ENCODE measurements at regions not wholly inside any gene's neighbourhood (a gene's known extent, or its start where the extent isn't known, plus 50 kb on each side); places are given as distances from the start of the nearest gene placed in this dataset.

- Mint-ChIP-seq H3K27ac (no peak overlapping the region), H3K9me3 (peaks cover 0 to 2% (median 1%) of the 10 kb centered on the region in 7 donors), H3K27me3 (ENCODE audit: low read depth in 3 of 3) (peaks cover 0 to 3% (median 1%) of the 10 kb centered on the region in 3 donors), H3K4me3 (no peak overlapping the region), H3K36me3 (no peaks in the 10 kb centered on the region), H3K4me1 (no peaks in the 10 kb centered on the region)
- Histone ChIP-seq H4K20me1 (ENCODE audit: insufficient read depth, low read length) (no peaks in the 10 kb centered on the region), H3K27me3 (ENCODE audit: control insufficient read depth in 2 of 2, insufficient read depth in 2 of 2, low read length in 2 of 2) (peaks cover 0 to 2% of the 10 kb centered on the region in 2 donors), H3K4me1 (ENCODE audit: control insufficient read depth in 1 of 2, insufficient read depth in 2 of 2, low read length in 2 of 2) (no peaks in the 10 kb centered on the region), H3K4me2 (replicated peaks; ENCODE audit: extremely low read depth, low read length, poor library complexity, severe bottlenecking) (no peak overlapping the region), H3K9ac (ENCODE audit: insufficient read depth, low read length, poor library complexity, severe bottlenecking) (no peak overlapping the region), H2AFZ (ENCODE audit: insufficient read depth, low read depth, low read length, poor library complexity, severe bottlenecking) (no peak overlapping the region), H3K4me3 (replicated peaks in 1 of 3; ENCODE audit: low read depth in 2 of 3, low read length in 3 of 3) (no peak overlapping the region), H3K79me2 (ENCODE audit: insufficient read depth, low read length) (no peaks in the 10 kb centered on the region), H3K36me3 (replicated peaks in 1 of 2; ENCODE audit: control insufficient read depth in 1 of 2, insufficient read depth in 2 of 2, low read length in 2 of 2) (no peaks in the 10 kb centered on the region), H3K9me3 (replicated peaks in 1 of 2; ENCODE audit: control insufficient read depth in 1 of 2, insufficient read depth in 1 of 2, low read length in 2 of 2) (no peaks in the 10 kb centered on the region), H3K27ac (ENCODE audit: low read depth in 1 of 2, low read length in 2 of 2) (no peak overlapping the region)
- no CpG with 5 or more reads among the region's 4 CpGs for WGBS (ENCODE audit: insufficient coverage)
- no peak for TF ChIP-seq CTCF (IDR thresholded peaks at IDR 0.05)
- no peak for DNase-seq
- intact Hi-C loops (cut with micrococcal nuclease) = no loop called here
Observed at GRCh38 chr18:77702686-77703085, 453.0 kb downstream of the GALR1 start.

- peaks cover 0 to 2% (median 0%) of the 10 kb centered on the region in 7 donors for H3K9me3 Mint-ChIP-seq
- no peaks in the 10 kb centered on the region for H3K36me3 Mint-ChIP-seq
- Histone ChIP-seq H3K4me2 (replicated peaks; ENCODE audit: extremely low read depth, low read length, poor library complexity, severe bottlenecking) (no peak overlapping the region), H3K9ac (ENCODE audit: insufficient read depth, low read length, poor library complexity, severe bottlenecking) (no peak overlapping the region), H3K4me1 (ENCODE audit: control insufficient read depth in 1 of 2, insufficient read depth in 2 of 2, low read length in 2 of 2) (no peaks in the 10 kb centered on the region), H3K4me3 (replicated peaks in 1 of 3; ENCODE audit: low read depth in 2 of 3, low read length in 3 of 3) (no peak overlapping the region), H4K20me1 (ENCODE audit: insufficient read depth, low read length) (no peaks in the 10 kb centered on the region), H3K27ac (ENCODE audit: low read depth in 1 of 2, low read length in 2 of 2) (no peak overlapping the region), H3K9me3 (replicated peaks in 1 of 2; ENCODE audit: control insufficient read depth in 1 of 2, insufficient read depth in 1 of 2, low read length in 2 of 2) (no peaks in the 10 kb centered on the region), H3K27me3 (ENCODE audit: control insufficient read depth in 2 of 2, insufficient read depth in 2 of 2, low read length in 2 of 2) (no peaks in the 10 kb centered on the region), H2AFZ (ENCODE audit: insufficient read depth, low read depth, low read length, poor library complexity, severe bottlenecking) (no peak overlapping the region), H3K36me3 (replicated peaks in 1 of 2; ENCODE audit: control insufficient read depth in 1 of 2, insufficient read depth in 2 of 2, low read length in 2 of 2) (no peaks in the 10 kb centered on the region), H3K79me2 (ENCODE audit: insufficient read depth, low read length) (no peaks in the 10 kb centered on the region)
- H3K4me3 Mint-ChIP-seq = no peak overlapping the region
- no peak for DNase-seq
- WGBS (ENCODE audit: insufficient coverage) = 83% methylated on average over 1 of the region's 2 CpGs
- no peaks in the 10 kb centered on the region for H3K4me1 Mint-ChIP-seq
- intact Hi-C loops (cut with micrococcal nuclease) = no loop called here
- no peak overlapping the region for H3K27ac Mint-ChIP-seq
- peaks cover 0 to 1% (median under 1%) of the 10 kb centered on the region in 3 donors for H3K27me3 Mint-ChIP-seq (ENCODE audit: low read depth in 3 of 3)
- TF ChIP-seq CTCF (IDR thresholded peaks at IDR 0.05) = no peak
Observed at GRCh38 chr18:77705301-77705700, 455.7 kb downstream of the GALR1 start.
